Astrocyte (in vitro differentiated cells and primary cell): ENCODE measurements at regions not wholly inside any gene's neighbourhood (a gene's known extent, or its start where the extent isn't known, plus 50 kb on each side); places are given as distances from the start of the nearest gene placed in this dataset.

Source experiments
- DNase-seq: peaks from one replicate; pipeline ENCODE4 v3.0.0-alpha.2; 2010; ENCODE audit warnings: low read depth
- FAIRE-seq: peaks from 2 replicates; lab custom pipeline; 2011; peaks lifted over from hg19 to GRCh38; lab: Jason Lieb, UNC
- H2AFZ ChIP-seq: 2 replicates; pipeline ENCODE4 v1.6.0; 2012; ENCODE audit warnings: low read depth, low read length, inconsistent platforms
- H3K27ac ChIP-seq: 2 replicates; pipeline ENCODE4 v1.5.1; 2011; ENCODE audit warnings: low read depth, low read length, inconsistent platforms
- H3K27me3 ChIP-seq: 2 replicates; pipeline ENCODE4 v1.6.0; 2011; ENCODE audit warnings: low read length, inconsistent platforms; ENCODE audit not compliant: insufficient read depth
- H3K36me3 ChIP-seq: 2 replicates; pipeline ENCODE4 v1.5.1; 2011; ENCODE audit warnings: low read length, inconsistent platforms; ENCODE audit not compliant: insufficient read depth
- H3K4me1 ChIP-seq: 2 replicates; pipeline ENCODE4 v1.5.1; 2011; ENCODE audit warnings: low read length, inconsistent platforms; ENCODE audit not compliant: insufficient read depth
- H3K4me2 ChIP-seq: 2 replicates; pipeline ENCODE4 v1.6.0; 2012; ENCODE audit warnings: low read length, inconsistent platforms
- H3K4me3 ChIP-seq: 2 replicates; pipeline ENCODE4 v1.5.1; 2011; ENCODE audit warnings: low read depth, mild to moderate bottlenecking, low read length, inconsistent platforms; ENCODE audit not compliant: insufficient read depth
- H3K79me2 ChIP-seq: 2 replicates; pipeline ENCODE4 v1.6.0; 2012; ENCODE audit warnings: mild to moderate bottlenecking, low read length, inconsistent platforms; ENCODE audit not compliant: insufficient read depth
- H3K9ac ChIP-seq: 2 replicates; pipeline ENCODE4 v1.6.0; 2012; ENCODE audit warnings: mild to moderate bottlenecking, low read length, inconsistent platforms
- H3K9me3 ChIP-seq: 2 replicates; pipeline ENCODE4 v1.5.1; 2012; ENCODE audit warnings: low read depth, mild to moderate bottlenecking, low read length, inconsistent platforms; ENCODE audit not compliant: insufficient read depth
- H4K20me1 ChIP-seq: 2 replicates; pipeline ENCODE4 v1.6.0; 2012; ENCODE audit warnings: low read length, inconsistent platforms; ENCODE audit not compliant: insufficient read depth
- H3K27ac Mint-ChIP-seq: one replicate; pipeline ENCODE4 v1.8.0; 2021; ENCODE audit warnings: mild to moderate bottlenecking, mixed read lengths; ENCODE audit not compliant: unreplicated experiment
- H3K27me3 Mint-ChIP-seq: one replicate; pipeline ENCODE4 v1.8.0; 2021; ENCODE audit warnings: low read depth, mixed read lengths; ENCODE audit not compliant: unreplicated experiment
- H3K36me3 Mint-ChIP-seq: one replicate; pipeline ENCODE4 v1.8.0; 2021; ENCODE audit warnings: low read depth, mixed read lengths; ENCODE audit not compliant: unreplicated experiment
- H3K4me1 Mint-ChIP-seq: one replicate; pipeline ENCODE4 v1.8.0; 2021; ENCODE audit warnings: low read depth, mixed read lengths; ENCODE audit not compliant: unreplicated experiment
- H3K4me3 Mint-ChIP-seq: one replicate; pipeline ENCODE4 v1.8.0; 2021; ENCODE audit warnings: mild to moderate bottlenecking, moderate library complexity, mixed read lengths; ENCODE audit not compliant: unreplicated experiment
- H3K9me3 Mint-ChIP-seq: one replicate; pipeline ENCODE4 v1.8.0; 2021; ENCODE audit warnings: mild to moderate bottlenecking, mixed read lengths; ENCODE audit not compliant: unreplicated experiment
- CTCF ChIP-seq: IDR thresholded peaks from 2 replicates; pipeline ENCODE4 v1.5.1; 2011; ENCODE audit warnings: low read depth, mild to moderate bottlenecking, inconsistent platforms, low read length, moderate library complexity; ENCODE audit not compliant: insufficient read depth
- EZH2 ChIP-seq: IDR thresholded peaks from 2 replicates; pipeline ENCODE4 v1.6.1; 2012; ENCODE audit warnings: mild to moderate bottlenecking, low read length, inconsistent platforms; ENCODE audit not compliant: insufficient read depth

DNA sequence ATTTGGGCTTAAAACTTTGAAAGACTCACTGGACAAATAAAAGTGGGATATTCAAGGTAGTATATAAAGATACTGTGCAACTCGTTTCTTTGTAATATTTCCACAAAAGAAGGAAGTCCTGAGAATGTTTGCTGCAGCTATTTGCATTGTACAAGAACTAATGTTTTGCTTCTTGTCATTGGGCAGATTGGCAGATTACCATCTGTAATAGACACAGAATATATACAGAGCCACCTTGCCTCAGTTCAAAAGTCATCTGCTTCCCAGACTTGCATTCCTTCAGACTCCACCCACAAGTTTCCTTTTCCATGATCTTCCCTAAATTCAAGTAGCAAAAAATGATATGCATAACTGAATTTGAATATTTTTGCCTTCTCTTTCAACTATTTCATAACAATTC, 145.1 kb downstream of the EFNB2 start:
- peaks cover 3% of the 10 kb centered on the region for H3K27me3 Mint-ChIP-seq
- Histone ChIP-seq H3K4me3 (no peak overlapping the region), H4K20me1 (no peaks in the 10 kb centered on the region), H3K9ac (no peak overlapping the region), H3K27ac (no peak overlapping the region), H3K36me3 (no peaks in the 10 kb centered on the region), H3K4me2 (no peak overlapping the region), H3K9me3 (no peaks in the 10 kb centered on the region), H3K27me3 (no peaks in the 10 kb centered on the region), H3K4me1 (no peaks in the 10 kb centered on the region), H3K79me2 (no peaks in the 10 kb centered on the region), H2AFZ (peak overlapping the region; percentile 23)
- H3K4me3 Mint-ChIP-seq = no peak overlapping the region
- no peak overlapping the region for H3K27ac Mint-ChIP-seq
- H3K36me3 Mint-ChIP-seq = no peaks in the 10 kb centered on the region
- DNase-seq = no peak
- peaks cover 9% of the 10 kb centered on the region for H3K4me1 Mint-ChIP-seq
- FAIRE-seq = no peak
- H3K9me3 Mint-ChIP-seq = peaks cover 4% of the 10 kb centered on the region
- no peak for TF ChIP-seq CTCF
- no peak for TF ChIP-seq EZH2

DNA sequence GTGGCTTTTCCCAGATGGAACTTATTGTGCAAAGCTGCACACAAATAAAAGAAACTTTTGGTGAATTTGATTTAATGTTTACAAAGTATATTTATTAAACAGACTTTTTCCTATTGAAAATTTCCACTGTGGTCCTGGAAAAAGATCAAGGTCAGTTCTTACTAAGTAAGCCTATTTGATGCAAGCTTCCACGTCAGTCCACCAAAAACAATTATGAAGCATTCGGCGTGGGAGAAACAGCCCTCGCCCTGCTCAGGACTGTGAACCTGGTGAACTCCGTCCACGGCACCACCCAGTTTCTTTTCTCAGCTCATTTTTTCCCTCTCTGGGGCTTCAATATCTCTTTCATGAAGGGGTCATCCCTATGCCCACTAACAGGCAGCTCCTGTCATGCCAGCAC, 149.8 kb downstream of the EFNB2 start:
- no peak overlapping the region for H3K27ac Mint-ChIP-seq
- Histone ChIP-seq H3K36me3 (no peaks in the 10 kb centered on the region), H2AFZ (no peak overlapping the region), H3K4me3 (no peak overlapping the region), H4K20me1 (no peaks in the 10 kb centered on the region), H3K27ac (no peak overlapping the region), H3K9me3 (no peaks in the 10 kb centered on the region), H3K9ac (no peak overlapping the region), H3K79me2 (no peaks in the 10 kb centered on the region), H3K27me3 (no peaks in the 10 kb centered on the region), H3K4me1 (peaks cover 6% of the 10 kb centered on the region), H3K4me2 (no peak overlapping the region)
- no peak for TF ChIP-seq CTCF
- no peak for TF ChIP-seq EZH2
- H3K4me3 Mint-ChIP-seq = no peak overlapping the region
- DNase-seq = no peak
- H3K4me1 Mint-ChIP-seq = peaks cover 11% of the 10 kb centered on the region
- peaks cover 2% of the 10 kb centered on the region for H3K9me3 Mint-ChIP-seq
- no peaks in the 10 kb centered on the region for H3K36me3 Mint-ChIP-seq
- H3K27me3 Mint-ChIP-seq = no peaks in the 10 kb centered on the region
- no peak for FAIRE-seq

- Histone ChIP-seq H3K27me3 (no peaks in the 10 kb centered on the region), H3K79me2 (no peaks in the 10 kb centered on the region), H3K4me1 (peaks cover 6% of the 10 kb centered on the region), H3K27ac (no peak overlapping the region), H4K20me1 (no peaks in the 10 kb centered on the region), H2AFZ (no peak overlapping the region), H3K9me3 (no peaks in the 10 kb centered on the region), H3K4me3 (no peak overlapping the region), H3K36me3 (no peaks in the 10 kb centered on the region), H3K4me2 (no peak overlapping the region), H3K9ac (no peak overlapping the region)
- DNase-seq (no peak), FAIRE-seq (no peak)
- H3K4me1 Mint-ChIP-seq = peaks cover 20% of the 10 kb centered on the region
- H3K36me3 Mint-ChIP-seq = no peaks in the 10 kb centered on the region
- H3K4me3 Mint-ChIP-seq = no peak overlapping the region
- H3K27me3 Mint-ChIP-seq = no peaks in the 10 kb centered on the region
- TF ChIP-seq EZH2 (no peak), CTCF (no peak)
- H3K9me3 Mint-ChIP-seq = peaks cover 2% of the 10 kb centered on the region
- H3K27ac Mint-ChIP-seq = no peak overlapping the region
These were observed 150.9 kb downstream of the EFNB2 start for GRCh38 chr13:106384516-106384915.
